ENCODE measurements at regions not wholly inside any gene's neighbourhood (a gene's known extent, or its start where the extent isn't known, plus 50 kb on each side); places are given as distances from the start of the nearest gene placed in this dataset.

GRCh38 chr7:135853499-135853898 lies 104.9 kb upstream of the FAM180A start:
- no peak for TF ChIP-seq SIX5 (IDR thresholded peaks at IDR 0.05; ENCODE audit: low read depth, low read length)
- TF ChIP-seq CHD7 (IDR thresholded peaks at IDR 0.05; ENCODE audit: insufficient replicate concordance, low read length), result no peak
- TF ChIP-seq CTCF (IDR thresholded peaks at IDR 0.05; ENCODE audit: control extremely low read depth in 1 of 3, insufficient read depth in 1 of 3, low read depth in 1 of 3, low read length in 3 of 3), result no peak
- TF ChIP-seq POLR2A (IDR thresholded peaks at IDR 0.05; ENCODE audit: control extremely low read depth in 1 of 2, low read depth in 2 of 2, low read length in 2 of 2), result no peak
- TF ChIP-seq ASH2L (IDR thresholded peaks at IDR 0.05; ENCODE audit: low read length), result no peak
- no peak for TF ChIP-seq MAX (IDR thresholded peaks at IDR 0.05)

All from H1 (cell line).